GM12865 (cell line): ENCODE measurements at regions not wholly inside any gene's neighbourhood (a gene's known extent, or its start where the extent isn't known, plus 50 kb on each side); places are given as distances from the start of the nearest gene placed in this dataset.

Experiments used
- DNase-seq: peaks from one replicate; pipeline ENCODE4 v3.0.0; 2010; ENCODE audit warnings: low read depth
- H3K4me3 ChIP-seq: 2 replicates; pipeline ENCODE4 v1.5.1; 2011; ENCODE audit warnings: mild to moderate bottlenecking, low read depth, low read length, control low read depth
- CTCF ChIP-seq: IDR thresholded peaks from 2 replicates; pipeline ENCODE4 v1.5.1; 2011; ENCODE audit warnings: low read length, control low read depth, low read depth, inconsistent platforms; ENCODE audit not compliant: insufficient read depth; ENCODE audit errors: missing control alignments

- no peak overlapping the region for H3K4me3 ChIP-seq
- DNase-seq = no peak
- no peak for TF ChIP-seq CTCF
Measured at GRCh38 chr2:77816618-77817017, 294.4 kb upstream of the LRRTM4 start.

- no peak for TF ChIP-seq CTCF
- no peak for DNase-seq
- H3K4me3 ChIP-seq = no peak overlapping the region
Measured at GRCh38 chr2:77818186-77818585, 296.0 kb upstream of the LRRTM4 start.

GRCh38 chr2:77823028-77823427 lies 300.9 kb upstream of the LRRTM4 start:
- H3K4me3 ChIP-seq = no peak overlapping the region
- TF ChIP-seq CTCF = no peak
- DNase-seq = no peak

- DNase-seq = no peak
- no peak overlapping the region for H3K4me3 ChIP-seq
- no peak for TF ChIP-seq CTCF
Measured at GRCh38 chr2:77831060-77831459, 308.9 kb upstream of the LRRTM4 start.

GRCh38 chr2:77831471-77831870 lies 309.3 kb upstream of the LRRTM4 start:
- no peak overlapping the region for H3K4me3 ChIP-seq
- DNase-seq = no peak
- no peak for TF ChIP-seq CTCF

GRCh38 chr2:77831898-77832297 lies 309.7 kb upstream of the LRRTM4 start:
- TF ChIP-seq CTCF = no peak
- no peak for DNase-seq
- no peak overlapping the region for H3K4me3 ChIP-seq

- H3K4me3 ChIP-seq = no peak overlapping the region
- TF ChIP-seq CTCF = no peak
- DNase-seq = no peak
Measured at GRCh38 chr2:77834360-77835002, 312.3 kb upstream of the LRRTM4 start.
